Panc1 (cell line): ENCODE measurements at regions not wholly inside any gene's neighbourhood (a gene's known extent, or its start where the extent isn't known, plus 50 kb on each side); places are given as distances from the start of the nearest gene placed in this dataset.

Source experiments
- ATAC-seq: fragments of 200-7000 bp; cut with Tn5 transposase; 2 replicates; pipeline ENCODE4 v1.9.1; 2020; ENCODE audit warnings: mild to moderate bottlenecking, moderate library complexity
- BruUV-seq: library from RNA; stranded (reverse); fragments of 400-500 nt; replicated peaks from 2 replicates; lab custom pipeline; 2021; lab: Mats Ljungman, UMichigan
- CTCF ChIA-PET: fragments of 300-600 bp; sonication (Branson Sonifier 250); formaldehyde crosslinking; loops from one replicate; lab custom pipeline; 2022; ENCODE audit warnings: antibody characterized with exemption; lab: Charles Lee
- POLR2A ChIA-PET: fragments of 300-600 bp; sonication (Branson Sonifier 250); formaldehyde crosslinking; loops from one replicate; lab custom pipeline; 2022; ENCODE audit warnings: antibody characterized with exemption; lab: Charles Lee
- DNase-seq: peaks from one replicate; pipeline ENCODE4 v3.0.0-alpha.2; 2010; ENCODE audit warnings: low read depth, low spot score
- H3K27ac ChIP-seq: 2 replicates; pipeline ENCODE4 v1.5.1; 2011; ENCODE audit warnings: mild to moderate bottlenecking, low read length, inconsistent platforms
- H3K27me3 ChIP-seq: fragments of 200-500 bp; sonication (Bioruptor generic); 2 replicates; pipeline ENCODE4 v1.6.0; 2014; ENCODE audit warnings: low read length, inconsistent platforms; ENCODE audit not compliant: control insufficient read depth, insufficient read depth
- H3K36me3 ChIP-seq: fragments of 200-500 bp; sonication (Bioruptor generic); 2 replicates; pipeline ENCODE4 v1.5.1; 2014; ENCODE audit warnings: inconsistent platforms, mild to moderate bottlenecking, low read length, moderate library complexity; ENCODE audit not compliant: control insufficient read depth, insufficient read depth
- H3K4me1 ChIP-seq: 2 replicates; pipeline ENCODE4 v1.5.1; 2011; ENCODE audit warnings: inconsistent platforms, mild to moderate bottlenecking, low read length, moderate library complexity; ENCODE audit not compliant: control insufficient read depth, insufficient read depth
- H3K4me3 ChIP-seq, 2 experiments: 2 replicates each; pipeline ENCODE4 v1.5.1; 2011 to 2012; ENCODE audit warnings: low read depth in 2 of 2, low read length in 2 of 2, mild to moderate bottlenecking in 2 of 2, inconsistent platforms in 1 of 2, moderate library complexity in 1 of 2
- H3K9me3 ChIP-seq: fragments of 200-500 bp; sonication (Bioruptor generic); 2 replicates; pipeline ENCODE4 v1.5.1; 2014; ENCODE audit warnings: low read depth, mild to moderate bottlenecking, inconsistent platforms, low read length, moderate library complexity; ENCODE audit not compliant: control insufficient read depth, insufficient read depth
- POLR2AphosphoS5 ChIP-seq: IDR thresholded peaks from 2 replicates; pipeline ENCODE4 v1.6.1; 2012; ENCODE audit warnings: mild to moderate bottlenecking, low read depth, low read length, moderate library complexity
- SIN3A ChIP-seq: IDR thresholded peaks from 2 replicates; pipeline ENCODE4 v1.6.1; 2012; ENCODE audit warnings: low read depth, mild to moderate bottlenecking, low read length, moderate library complexity, borderline replicate concordance; ENCODE audit not compliant: insufficient read depth
- TCF7L2 ChIP-seq: IDR thresholded peaks from 2 replicates; pipeline ENCODE4 v1.6.1; 2011; ENCODE audit warnings: mild to moderate bottlenecking, low read depth, low read length, inconsistent platforms
- in situ Hi-C: cut with HindIII; loops from 2 replicates; pipeline ENCODE4 v1.10.0; 2016; ENCODE audit warnings: low sequenced_read_pairs, low pct_unique_long_range_greater_than_20kb
- intact Hi-C: fragments of 100-400 bp; cut with micrococcal nuclease; formaldehyde crosslinking; loops from one replicate; pipeline ENCODE4 v1.10.0; 2022; ENCODE audit not compliant: unreplicated experiment
- TF ChIP-seq, protein P1 (sequence below): fragments of 450-650 bp; IDR thresholded peaks from 2 replicates; pipeline ENCODE4 v1.5.1; 2017; ENCODE audit warnings: mild to moderate bottlenecking
- TF ChIP-seq, protein P2 (sequence below), 2 experiments: IDR thresholded peaks; 2 replicates each; pipeline ENCODE4 v1.6.1; 2011 to 2012; ENCODE audit warnings: low read depth in 2 of 2, control low read depth in 1 of 2, low read length in 1 of 2, mild to moderate bottlenecking in 1 of 2, moderate library complexity in 1 of 2; ENCODE audit not compliant: insufficient read depth in 1 of 2

GRCh38 chr12:90042920-90043641, 334.4 kb upstream of the ATP2B1 start:
- Histone ChIP-seq H3K4me1 (no peaks in the 10 kb centered on the region), H3K27ac (no peak overlapping the region), H3K4me3 (no peak overlapping the region), H3K27me3 (no peaks in the 10 kb centered on the region), H3K9me3 (no peaks in the 10 kb centered on the region), H3K36me3 (no peaks in the 10 kb centered on the region)
- no peak for DNase-seq
- BruUV-seq: no TSS peak
- TF ChIP-seq POLR2AphosphoS5 (no peak), SIN3A (no peak), TCF7L2 (no peak)
- TF ChIP-seq, protein P1, sequence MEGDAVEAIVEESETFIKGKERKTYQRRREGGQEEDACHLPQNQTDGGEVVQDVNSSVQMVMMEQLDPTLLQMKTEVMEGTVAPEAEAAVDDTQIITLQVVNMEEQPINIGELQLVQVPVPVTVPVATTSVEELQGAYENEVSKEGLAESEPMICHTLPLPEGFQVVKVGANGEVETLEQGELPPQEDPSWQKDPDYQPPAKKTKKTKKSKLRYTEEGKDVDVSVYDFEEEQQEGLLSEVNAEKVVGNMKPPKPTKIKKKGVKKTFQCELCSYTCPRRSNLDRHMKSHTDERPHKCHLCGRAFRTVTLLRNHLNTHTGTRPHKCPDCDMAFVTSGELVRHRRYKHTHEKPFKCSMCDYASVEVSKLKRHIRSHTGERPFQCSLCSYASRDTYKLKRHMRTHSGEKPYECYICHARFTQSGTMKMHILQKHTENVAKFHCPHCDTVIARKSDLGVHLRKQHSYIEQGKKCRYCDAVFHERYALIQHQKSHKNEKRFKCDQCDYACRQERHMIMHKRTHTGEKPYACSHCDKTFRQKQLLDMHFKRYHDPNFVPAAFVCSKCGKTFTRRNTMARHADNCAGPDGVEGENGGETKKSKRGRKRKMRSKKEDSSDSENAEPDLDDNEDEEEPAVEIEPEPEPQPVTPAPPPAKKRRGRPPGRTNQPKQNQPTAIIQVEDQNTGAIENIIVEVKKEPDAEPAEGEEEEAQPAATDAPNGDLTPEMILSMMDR: no peak
- TF ChIP-seq, protein P2, sequence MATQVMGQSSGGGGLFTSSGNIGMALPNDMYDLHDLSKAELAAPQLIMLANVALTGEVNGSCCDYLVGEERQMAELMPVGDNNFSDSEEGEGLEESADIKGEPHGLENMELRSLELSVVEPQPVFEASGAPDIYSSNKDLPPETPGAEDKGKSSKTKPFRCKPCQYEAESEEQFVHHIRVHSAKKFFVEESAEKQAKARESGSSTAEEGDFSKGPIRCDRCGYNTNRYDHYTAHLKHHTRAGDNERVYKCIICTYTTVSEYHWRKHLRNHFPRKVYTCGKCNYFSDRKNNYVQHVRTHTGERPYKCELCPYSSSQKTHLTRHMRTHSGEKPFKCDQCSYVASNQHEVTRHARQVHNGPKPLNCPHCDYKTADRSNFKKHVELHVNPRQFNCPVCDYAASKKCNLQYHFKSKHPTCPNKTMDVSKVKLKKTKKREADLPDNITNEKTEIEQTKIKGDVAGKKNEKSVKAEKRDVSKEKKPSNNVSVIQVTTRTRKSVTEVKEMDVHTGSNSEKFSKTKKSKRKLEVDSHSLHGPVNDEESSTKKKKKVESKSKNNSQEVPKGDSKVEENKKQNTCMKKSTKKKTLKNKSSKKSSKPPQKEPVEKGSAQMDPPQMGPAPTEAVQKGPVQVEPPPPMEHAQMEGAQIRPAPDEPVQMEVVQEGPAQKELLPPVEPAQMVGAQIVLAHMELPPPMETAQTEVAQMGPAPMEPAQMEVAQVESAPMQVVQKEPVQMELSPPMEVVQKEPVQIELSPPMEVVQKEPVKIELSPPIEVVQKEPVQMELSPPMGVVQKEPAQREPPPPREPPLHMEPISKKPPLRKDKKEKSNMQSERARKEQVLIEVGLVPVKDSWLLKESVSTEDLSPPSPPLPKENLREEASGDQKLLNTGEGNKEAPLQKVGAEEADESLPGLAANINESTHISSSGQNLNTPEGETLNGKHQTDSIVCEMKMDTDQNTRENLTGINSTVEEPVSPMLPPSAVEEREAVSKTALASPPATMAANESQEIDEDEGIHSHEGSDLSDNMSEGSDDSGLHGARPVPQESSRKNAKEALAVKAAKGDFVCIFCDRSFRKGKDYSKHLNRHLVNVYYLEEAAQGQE (IDR thresholded peaks at IDR 0.05; ENCODE audit: insufficient read depth in 1 of 2, low read depth in 2 of 2, low read length in 1 of 2): no peak
- POLR2A ChIA-PET: no interaction called here
- ATAC-seq: no peak
- intact Hi-C loops (no loop called here), in situ Hi-C loops (no loop called here)
- CTCF ChIA-PET: no interaction called here

GRCh38 chr12:90038289-90038688, 329.7 kb upstream of the ATP2B1 start:
- TF ChIP-seq, protein P1: no peak
- no peak for TF ChIP-seq TCF7L2
- H3K36me3 ChIP-seq: no peaks in the 10 kb centered on the region
- CTCF ChIA-PET: no interaction called here
- H3K4me3 ChIP-seq: no peak overlapping the region
- H3K4me1 ChIP-seq: no peaks in the 10 kb centered on the region
- intact Hi-C loops (no loop called here), in situ Hi-C loops (no loop called here)
- BruUV-seq: no TSS peak
- ATAC-seq: no peak
- no peak for DNase-seq
- POLR2A ChIA-PET: no interaction called here
- no peaks in the 10 kb centered on the region for H3K27me3 ChIP-seq
- H3K27ac ChIP-seq: no peak overlapping the region
- H3K9me3 ChIP-seq: no peaks in the 10 kb centered on the region
